HG03558 (cell line): ENCODE measurements at regions not wholly inside any gene's neighbourhood (a gene's known extent, or its start where the extent isn't known, plus 50 kb on each side); places are given as distances from the start of the nearest gene placed in this dataset.

ENCODE experiments used
- ATAC-seq: cut with Tn5 transposase; IDR thresholded peaks from one replicate; pipeline ENCODE4 v1.9.1; 2021; ENCODE audit warnings: moderate number of reproducible peaks; ENCODE audit not compliant: unreplicated experiment; ENCODE audit errors: extremely low read depth

DNA sequence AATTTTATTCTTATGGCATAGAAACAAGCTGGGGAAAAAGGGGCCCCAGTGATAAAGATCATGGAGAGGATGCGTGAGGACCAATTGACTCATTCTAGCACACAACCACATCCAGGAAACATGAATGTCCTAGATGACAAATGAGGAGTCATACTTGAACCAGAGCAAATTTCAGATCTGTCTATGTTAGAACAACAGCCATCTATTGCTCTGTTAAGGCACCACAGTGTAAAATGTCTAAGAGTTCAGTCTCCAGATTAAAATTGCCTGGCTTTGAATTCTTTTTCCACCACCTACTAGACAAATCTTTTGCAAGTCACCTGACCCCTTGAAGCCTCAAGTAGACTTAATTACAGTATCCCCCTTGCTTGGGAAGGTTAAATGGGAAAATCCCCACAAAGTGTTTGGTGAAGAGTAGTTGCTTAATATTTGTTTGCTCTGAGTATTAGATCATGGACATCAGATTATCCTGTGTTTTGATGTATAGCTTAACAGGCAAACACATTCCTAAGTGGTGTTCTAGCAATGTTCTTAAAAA is 258.7 kb upstream of the TGFBR2 start:
- ATAC-seq = peak; percentile 77

DNA sequence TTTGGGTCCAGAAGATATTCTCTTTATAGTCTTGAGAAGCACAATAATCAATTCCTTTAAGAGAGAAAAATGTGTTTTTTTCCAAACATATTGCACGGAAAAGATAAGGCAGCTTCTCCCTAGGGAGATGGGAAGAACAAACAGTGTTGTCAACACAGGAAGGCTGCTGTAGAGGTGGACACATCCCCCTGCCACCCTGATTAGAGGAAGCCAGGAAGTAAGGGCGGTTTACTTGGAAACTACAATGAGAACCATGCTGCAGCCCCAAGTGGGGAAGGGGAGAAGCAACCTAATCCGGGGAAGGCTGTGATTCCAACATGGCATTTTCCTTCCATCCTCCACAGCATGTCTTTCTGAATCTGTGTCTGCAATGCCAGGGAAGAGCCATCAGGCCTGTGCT is 256.9 kb upstream of the TGFBR2 start:
- ATAC-seq = no peak

DNA sequence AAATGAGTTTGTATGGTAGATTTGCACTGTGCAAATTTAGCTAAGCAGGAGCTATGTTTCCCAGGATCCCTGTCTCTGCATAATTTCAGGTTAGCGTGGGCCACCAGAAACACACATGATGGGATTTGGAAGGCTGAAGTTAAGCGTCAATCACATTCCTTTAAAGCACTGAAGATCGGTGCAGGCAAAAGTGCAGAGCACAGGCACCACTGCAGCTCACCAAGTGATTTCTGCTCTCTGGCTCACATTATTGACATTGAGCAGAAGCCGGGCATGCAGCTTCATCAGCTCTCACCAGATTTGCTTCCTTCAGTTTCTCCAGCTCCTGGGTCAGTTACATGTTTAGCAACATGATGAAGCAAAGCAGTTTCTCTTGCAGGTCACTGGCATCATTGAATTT is 256.4 kb upstream of the TGFBR2 start:
- ATAC-seq = no peak

DNA sequence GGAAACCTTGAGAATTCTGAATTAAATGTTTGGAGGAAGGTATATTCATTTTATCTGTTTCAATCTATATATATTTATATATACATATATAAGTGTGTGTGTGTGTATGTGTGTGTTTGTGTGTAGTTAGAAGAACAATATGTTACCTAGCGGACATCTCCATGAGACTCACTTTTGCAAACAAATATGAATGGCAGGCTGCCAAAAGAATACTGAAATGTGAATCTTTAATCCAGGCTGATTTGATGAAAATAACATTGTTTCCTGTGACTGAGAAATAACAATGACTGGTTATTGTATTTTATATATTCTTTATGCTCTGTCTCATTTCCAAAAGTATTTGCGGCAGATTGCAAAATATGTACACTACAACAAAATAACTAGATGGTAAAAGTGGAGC is 255.5 kb upstream of the TGFBR2 start:
- no peak for ATAC-seq

DNA sequence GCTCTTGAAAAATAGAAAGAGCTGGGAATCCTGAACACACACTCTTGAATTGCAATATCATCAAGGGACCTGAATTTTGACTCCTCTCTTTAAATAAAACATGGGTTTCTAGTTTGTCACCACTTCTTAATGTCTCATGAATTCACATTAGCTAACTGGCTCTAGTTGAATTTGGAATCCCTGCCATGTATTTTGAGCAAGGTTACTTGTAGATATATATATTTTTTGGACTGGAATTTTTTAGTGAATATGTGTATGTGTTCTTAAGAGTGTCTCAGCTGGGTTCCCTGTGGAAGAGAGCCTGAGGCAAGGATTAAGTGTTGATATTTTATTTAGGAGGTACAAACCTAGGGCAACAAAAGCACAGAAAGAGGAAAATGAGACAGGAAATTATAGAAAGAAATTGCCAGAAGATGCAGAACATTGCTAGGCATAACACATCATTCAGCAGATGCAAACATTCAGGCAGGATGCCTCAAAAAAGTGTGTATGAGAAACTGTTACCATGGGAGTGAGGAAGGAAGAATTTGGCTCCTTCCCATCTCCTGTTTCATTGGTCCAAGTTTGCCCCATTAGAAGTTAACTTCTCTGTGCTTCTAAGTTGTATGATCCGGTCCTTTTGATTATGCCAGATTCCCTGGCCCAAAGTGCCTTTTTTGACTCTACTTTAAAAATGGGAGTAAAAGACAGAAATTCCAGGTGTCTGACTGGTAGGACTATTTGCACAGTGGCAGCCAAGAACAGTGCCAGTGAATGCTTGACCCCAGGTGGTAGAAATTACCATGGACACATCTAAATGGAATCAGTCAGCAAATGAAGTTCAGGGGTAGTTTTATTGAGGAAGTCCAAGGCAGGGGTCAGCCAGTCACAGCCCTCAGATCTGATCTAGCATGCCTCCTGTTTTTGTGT is 253.7 kb upstream of the TGFBR2 start:
- ATAC-seq = no peak

DNA sequence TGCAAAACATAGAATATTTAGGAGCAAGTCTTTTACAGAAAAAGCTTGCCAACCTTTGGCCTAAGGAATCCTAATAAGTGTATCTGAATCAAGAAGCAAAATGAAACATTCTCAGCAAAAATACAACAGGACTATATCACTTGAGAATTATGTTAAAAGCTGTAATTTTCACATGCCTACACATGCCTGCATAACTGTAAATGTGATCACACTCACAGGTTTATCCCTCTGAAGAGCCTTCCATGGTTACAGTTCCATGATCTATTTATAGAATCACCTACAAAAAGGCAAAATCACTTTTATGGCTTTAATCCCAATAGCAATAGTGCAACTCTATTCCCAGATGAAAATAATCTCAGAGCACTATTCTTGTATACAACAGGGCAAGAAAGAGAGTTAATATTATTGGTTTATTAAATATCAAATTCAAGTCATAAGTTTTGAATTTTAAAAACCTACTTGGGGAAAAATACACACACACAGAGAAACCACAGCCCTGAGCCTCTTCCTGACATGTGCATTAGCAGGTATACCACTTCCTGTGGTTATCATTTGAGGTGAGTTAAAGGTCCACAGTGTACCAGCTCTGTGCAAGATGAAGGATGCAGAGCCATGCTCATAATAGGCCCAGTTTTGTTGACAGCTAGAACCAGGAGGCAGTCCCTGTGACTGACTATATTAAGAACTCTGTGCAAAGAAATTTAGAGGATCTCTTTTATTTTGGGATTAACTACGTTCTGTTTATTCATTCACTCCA is 252.5 kb upstream of the TGFBR2 start:
- ATAC-seq = peak; percentile 97

DNA sequence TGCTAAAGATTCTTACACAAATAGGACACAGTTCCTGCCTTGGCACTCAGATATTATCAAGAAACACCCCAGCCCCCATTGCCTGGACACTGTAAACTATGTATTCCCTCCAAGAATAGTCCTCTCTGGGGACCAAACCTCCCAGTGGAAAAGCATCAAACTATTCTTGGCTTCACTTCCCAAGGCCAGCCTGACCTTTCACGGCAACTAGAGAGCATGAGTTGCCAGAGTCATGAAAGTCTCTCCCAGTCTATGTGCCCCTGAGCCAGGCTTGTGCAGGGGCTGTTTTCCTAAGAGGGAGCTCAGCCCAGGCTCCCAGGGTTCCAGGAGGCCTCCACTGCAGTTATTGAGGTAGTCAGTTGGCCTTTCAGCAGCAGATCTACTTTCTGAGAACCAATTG is 251.9 kb upstream of the TGFBR2 start:
- ATAC-seq = no peak

DNA sequence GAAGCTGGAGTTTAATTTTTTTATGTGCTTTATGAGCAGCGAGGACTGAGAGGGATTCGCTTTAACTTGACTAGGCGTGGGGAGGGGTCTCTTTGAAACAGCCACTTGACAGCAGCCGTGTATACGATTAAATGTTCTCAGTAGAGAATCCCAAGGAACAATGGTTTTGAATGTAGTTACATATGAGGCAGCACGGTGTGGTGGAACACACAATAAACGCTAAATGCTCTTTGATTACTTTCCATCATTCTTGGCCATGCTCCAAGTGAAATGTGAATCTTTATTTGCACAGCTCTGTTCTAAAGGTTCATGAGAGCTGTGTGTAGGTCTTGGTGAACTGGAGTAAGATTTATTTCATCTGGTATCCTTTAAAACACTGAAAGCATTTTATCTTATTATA is 251.4 kb upstream of the TGFBR2 start:
- ATAC-seq = no peak

DNA sequence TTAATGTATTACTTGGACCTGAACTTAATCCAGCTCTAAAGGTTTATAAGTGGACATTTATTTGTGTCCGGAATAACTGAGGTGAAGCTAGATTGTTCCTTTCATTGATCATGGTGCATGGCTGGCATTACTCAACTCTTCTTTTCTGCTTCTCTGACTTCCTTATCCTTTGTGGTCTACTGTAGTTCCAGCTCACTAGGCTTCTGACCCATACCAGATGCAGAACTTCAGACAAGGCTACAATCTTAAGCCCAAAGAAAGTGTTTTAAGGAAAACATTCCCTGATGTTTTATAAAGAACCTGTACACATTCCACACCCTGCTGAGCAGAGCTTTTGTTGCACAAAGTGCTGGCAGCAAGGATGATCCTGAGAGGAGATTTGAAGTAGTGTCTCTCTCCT is 250.8 kb upstream of the TGFBR2 start:
- ATAC-seq = no peak

DNA sequence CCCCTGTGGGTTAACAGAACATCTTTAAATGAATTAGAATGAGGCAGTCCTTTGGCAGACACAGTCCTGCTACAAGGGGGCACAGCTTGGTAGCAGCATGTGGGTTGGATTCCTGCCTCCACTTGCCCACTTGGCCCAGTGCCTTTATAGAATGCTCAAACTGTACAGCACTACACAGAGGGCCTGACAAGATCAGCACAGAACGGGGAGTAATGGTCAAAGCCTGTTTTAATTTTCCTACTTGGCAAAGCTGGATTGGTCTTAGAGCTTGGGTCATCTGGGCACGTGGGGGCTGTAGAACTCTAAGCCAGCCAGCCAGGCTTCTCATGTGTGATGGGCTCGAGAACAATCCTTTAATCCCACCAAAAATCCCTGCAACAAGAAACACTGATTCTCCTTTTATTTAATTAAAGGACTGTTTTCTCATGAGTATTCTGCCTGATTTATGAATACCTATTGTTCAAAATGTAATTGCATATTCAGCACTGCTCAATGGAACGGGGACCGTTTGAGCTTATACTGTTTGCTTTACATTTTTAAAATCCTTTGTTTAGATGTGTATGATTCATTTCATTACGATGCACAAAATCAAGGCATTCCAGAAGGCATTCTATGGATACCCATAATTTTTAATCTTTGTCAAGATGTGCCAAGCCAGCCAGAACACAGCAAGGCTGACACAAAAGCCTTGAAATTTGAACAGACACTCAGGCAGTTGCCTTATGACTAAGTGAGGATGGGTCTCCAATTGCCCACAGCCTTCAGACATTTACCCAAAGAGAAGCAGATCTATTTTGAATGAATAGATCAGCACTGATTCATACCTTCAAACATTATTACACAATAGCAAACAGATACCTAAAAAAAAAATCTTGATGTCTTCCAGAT is 249.3 kb upstream of the TGFBR2 start:
- no peak for ATAC-seq

DNA sequence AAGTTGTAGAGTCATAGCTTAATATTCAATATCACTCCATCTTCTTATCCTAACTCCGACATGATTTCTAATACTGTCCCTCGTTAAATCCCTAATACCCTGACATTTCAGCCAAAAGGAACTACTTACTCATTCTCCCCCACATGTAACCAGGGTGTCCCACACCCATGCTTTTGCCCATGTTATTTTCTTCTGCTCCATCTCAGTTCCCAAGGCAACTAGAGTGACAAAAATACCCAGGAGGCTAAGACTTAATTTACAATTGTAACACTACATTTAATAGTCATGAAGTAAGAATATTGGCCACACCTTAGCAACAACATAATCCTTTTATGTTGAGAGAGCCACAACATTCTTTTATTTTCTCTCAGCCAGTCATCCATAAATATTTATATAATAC is 248.5 kb upstream of the TGFBR2 start:
- ATAC-seq = no peak

DNA sequence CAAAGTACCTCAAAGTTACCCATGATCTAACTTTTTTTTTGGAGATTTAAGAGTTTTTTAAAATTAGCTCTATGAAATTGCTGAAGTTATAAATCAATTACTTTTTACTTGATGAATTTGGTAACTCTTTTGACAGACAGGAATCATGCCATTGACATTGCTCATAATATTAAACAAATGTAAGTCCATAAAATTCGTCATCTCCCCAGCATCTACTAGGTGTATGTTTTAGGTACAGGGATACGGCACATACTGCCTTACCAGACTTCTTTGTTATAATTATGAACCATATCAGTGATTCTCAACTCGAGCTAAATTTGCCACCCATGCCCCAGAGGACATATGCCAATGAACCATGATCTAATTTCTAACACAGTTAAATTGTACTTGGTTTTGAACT is 247.5 kb upstream of the TGFBR2 start:
- ATAC-seq = no peak

DNA sequence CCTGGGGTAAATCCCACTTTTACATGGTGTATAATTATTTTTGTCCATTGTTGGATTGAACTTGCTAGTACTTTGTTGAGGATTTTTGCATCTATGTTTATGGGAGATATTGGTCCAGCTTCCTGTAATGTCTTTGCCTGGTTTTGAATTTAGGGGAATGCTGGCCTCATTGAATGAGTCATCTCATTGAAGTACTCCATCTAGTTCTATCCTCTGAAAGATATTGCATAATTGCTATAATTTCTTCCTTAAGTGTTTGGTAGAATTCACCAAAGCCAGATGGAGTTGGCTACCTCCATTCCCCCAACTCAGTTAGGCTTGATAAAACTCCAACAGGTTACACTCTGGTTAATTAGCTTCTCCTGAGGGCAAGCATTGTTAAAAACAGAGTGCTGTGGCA is 237.4 kb upstream of the TGFBR2 start:
- ATAC-seq = no peak

DNA sequence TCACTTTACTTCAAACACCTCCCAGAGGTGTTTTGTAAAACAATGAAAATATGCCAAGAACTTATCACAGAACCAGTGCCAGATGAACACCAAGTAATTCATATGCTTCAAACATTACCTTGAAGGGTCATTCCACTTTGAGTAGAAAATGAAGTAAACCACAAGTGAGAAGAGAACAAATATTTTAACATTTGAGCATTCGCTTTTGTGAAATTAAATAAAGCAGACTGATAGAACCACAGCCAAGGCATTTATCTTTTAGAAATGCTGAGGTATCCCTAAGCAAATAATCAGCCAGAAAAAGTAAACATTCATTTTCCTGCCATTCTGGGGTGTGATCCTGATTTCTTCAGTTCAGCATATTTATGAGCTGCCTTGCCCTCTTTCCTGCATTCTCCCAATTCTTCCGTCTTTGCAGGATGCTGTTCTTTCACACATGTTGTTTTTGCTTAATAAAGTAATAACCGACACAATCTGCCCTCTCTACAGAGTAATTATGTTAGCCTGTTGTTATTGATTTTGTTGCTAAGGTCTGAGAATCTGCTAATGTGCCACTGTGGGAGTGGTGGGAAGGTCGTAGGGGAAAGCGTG is 235.6 kb upstream of the TGFBR2 start:
- no peak for ATAC-seq

DNA sequence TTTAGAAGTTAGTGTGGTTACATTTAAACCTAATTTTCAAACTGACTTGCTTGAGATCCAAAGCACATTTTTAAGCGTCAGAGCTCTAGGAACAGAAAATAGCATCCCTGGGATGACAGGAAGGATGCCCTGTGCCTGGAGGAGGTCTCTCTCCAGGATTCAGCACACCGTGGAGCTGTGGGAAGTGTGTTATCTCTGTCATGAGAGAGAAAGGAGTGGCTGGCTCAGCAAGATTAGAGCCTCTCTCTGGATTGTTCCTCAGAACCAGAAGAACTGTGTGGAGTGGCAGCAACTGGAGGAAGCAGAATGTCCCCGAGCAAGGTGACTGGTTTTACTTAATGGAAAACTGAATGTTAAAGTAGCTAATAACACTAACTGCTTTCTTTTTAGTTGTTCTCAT is 233.6 kb upstream of the TGFBR2 start:
- ATAC-seq = no peak

DNA sequence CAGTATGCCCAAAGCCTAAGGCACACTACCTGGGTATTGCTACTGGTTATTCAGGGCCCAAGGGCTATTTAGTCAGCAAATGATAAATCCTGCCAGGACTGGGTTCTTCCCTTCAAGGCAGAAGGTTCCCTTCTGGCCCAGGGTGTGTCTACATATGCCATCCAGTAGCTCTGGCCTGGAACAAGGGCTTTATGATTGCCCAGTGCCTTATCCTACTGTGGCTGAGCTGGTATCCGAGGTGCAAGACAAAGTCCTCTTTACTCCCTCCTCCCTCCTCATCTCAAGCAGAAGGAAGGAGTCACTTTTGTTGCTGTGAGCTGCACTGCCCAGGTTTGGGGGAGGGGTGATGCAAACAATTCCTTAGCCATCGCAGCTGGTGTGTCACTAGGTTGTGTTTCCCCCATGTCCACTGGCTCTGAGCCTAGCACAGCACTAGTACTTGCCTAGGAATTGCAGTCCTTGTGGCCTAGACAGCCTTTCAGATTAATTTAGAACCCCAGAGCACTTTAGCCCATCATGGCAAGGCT is 221.8 kb upstream of the TGFBR2 start:
- ATAC-seq = no peak

DNA sequence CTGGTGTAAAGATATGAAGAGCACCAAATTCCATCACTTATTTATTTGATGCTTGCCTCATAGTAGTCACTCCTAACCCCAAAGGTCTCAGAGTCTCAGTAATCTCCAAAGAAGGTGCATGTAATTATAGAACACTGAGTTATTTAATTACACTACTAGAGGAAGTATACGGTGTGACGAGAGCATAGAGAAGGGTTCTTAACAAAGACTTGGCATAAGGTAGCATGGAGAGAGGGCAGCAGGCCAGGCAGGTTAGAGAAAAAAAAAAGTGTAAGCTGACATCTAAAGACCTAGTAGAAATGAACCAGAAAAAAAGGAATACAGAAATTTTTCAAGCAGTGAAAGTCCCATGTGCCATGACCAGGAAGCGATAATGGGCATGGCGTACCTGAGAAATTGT is 213.3 kb upstream of the TGFBR2 start:
- ATAC-seq = no peak

DNA sequence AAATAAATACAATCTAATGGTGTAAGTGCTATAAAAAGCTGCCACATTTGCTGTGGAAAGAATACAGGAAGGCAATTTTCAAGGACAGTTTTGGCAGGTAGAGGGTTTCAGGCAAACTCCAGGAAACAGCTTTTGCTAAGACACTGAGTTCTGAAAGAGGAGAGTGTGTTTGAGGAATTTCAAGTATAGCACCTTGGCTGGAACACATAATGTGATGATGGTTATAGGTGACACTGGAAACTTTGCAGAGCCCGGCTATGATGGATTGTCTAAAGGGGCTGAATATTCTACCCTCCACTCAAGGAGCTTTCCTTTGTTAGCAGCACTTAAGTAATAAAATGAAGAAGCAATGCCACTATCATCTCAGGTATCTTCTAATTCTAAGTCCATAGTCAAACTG is 209.4 kb upstream of the TGFBR2 start:
- no peak for ATAC-seq

DNA sequence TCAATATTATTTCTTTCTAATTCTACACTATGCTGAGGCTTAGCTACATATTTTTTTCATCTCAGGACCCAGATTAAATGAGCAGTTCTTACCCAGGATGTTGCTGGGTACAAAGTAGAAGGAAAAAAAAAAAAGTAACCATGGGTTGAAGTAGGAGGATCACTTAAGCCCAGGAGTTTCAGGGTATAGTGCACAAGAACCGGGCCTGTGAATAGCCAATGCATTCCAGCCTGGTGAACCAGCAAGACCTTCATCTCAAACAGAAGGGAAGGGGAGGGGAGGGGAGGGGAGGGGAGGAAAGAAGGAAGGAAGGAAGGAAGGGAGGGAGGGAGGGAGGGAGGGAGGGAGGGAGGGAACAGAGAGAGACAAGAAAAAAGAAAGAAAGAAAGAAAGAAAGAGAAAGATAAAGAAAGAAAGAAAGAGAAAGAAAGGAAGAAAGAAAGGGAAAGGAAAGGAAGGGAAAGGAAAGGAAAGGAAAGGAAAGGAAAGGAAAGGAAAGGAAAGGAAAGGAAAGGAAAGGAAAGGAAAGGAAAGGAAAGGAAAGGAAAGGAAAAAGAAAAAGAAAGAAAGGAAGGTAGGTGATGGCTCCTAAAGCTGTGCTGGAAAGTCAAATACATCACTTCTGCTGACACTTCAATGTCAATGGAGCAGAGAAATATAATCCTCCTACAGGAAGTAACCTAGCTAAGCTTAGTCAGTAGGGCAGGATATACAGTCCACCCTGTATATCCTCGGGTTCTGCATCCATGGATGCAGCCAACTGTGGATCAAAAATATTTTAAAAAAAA is 206.8 kb upstream of the TGFBR2 start:
- no peak for ATAC-seq
